Astrocyte of the spinal cord (primary cell): ENCODE measurements at regions not wholly inside any gene's neighbourhood (a gene's known extent, or its start where the extent isn't known, plus 50 kb on each side); places are given as distances from the start of the nearest gene placed in this dataset.

Experiments
- DNase-seq: peaks from one replicate; pipeline ENCODE4 v3.0.0; 2011; ENCODE audit warnings: low read depth, low spot score
- H3K4me3 ChIP-seq: 2 replicates; pipeline ENCODE4 v1.5.1; 2011; ENCODE audit warnings: low read depth, mild to moderate bottlenecking, low read length, moderate library complexity
- in situ Hi-C: cut with HindIII; loops from 2 replicates; pipeline ENCODE4 v1.10.0; 2017; ENCODE audit warnings: low sequenced_read_pairs
- TF ChIP-seq, protein P1 (sequence below): IDR thresholded peaks from 2 replicates; pipeline ENCODE4 v1.5.1; 2012; ENCODE audit warnings: low read depth, mild to moderate bottlenecking, low read length, inconsistent platforms

DNA sequence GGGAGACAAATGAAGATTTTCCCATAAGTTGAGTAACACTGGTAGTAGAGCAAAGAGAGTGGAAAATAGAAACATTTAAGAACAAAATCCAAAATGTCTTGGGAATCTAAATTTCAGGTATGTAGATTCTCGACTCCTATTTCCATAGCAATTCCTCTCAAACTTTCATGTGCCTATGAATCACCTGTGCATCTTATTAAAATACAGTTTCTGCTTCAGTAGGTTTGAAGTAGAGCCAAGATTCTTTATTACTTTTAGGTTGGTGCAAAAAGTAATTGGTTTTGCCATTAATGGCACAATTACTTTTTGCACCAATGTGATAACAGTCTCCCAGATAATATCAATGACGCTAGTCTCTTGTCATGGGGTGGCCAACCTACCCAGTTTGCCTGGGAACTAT is 115.3 kb upstream of the SLC5A12 start:
- in situ Hi-C loops: no loop called here
- TF ChIP-seq, protein P1, sequence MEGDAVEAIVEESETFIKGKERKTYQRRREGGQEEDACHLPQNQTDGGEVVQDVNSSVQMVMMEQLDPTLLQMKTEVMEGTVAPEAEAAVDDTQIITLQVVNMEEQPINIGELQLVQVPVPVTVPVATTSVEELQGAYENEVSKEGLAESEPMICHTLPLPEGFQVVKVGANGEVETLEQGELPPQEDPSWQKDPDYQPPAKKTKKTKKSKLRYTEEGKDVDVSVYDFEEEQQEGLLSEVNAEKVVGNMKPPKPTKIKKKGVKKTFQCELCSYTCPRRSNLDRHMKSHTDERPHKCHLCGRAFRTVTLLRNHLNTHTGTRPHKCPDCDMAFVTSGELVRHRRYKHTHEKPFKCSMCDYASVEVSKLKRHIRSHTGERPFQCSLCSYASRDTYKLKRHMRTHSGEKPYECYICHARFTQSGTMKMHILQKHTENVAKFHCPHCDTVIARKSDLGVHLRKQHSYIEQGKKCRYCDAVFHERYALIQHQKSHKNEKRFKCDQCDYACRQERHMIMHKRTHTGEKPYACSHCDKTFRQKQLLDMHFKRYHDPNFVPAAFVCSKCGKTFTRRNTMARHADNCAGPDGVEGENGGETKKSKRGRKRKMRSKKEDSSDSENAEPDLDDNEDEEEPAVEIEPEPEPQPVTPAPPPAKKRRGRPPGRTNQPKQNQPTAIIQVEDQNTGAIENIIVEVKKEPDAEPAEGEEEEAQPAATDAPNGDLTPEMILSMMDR: no peak
- no peak overlapping the region for H3K4me3 ChIP-seq
- DNase-seq: no peak

DNA sequence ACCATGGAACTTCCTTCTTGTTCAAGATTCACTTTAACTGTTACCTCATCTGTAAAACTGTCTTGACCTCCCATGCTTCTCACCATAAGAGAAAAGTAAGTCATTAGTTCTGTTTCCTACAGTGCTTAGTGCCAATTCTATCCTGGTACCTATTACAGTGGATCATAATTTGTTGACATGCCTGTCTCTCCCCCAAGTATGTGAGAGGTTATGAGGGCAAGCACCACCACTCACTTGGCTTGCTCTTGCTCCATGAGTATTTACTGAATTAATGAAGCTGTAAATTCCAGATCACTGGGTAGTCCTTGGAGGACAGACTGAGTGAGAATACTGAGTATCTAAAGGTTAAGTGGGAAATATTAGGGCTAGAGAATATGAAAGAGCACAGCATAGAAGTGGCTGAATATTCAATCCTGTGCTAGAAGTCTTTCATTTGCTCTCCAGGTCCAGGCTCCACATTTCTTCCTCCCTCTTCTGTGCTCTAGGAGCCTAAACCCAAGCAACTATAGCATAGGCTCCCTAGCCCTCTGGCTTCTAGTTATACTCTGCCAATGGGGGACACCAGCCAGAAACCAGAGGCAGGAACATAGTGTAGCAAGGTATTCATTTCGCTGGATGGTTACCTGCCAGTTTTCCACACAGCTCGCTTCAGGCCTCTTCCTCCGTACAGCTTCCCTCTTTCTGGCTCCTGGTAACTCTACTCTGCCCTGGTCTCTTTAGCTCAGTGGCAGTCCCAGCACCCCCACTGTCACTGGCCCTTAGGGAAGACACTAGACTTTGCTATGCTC is 118.2 kb upstream of the SLC5A12 start:
- in situ Hi-C loops: no loop called here

DNA sequence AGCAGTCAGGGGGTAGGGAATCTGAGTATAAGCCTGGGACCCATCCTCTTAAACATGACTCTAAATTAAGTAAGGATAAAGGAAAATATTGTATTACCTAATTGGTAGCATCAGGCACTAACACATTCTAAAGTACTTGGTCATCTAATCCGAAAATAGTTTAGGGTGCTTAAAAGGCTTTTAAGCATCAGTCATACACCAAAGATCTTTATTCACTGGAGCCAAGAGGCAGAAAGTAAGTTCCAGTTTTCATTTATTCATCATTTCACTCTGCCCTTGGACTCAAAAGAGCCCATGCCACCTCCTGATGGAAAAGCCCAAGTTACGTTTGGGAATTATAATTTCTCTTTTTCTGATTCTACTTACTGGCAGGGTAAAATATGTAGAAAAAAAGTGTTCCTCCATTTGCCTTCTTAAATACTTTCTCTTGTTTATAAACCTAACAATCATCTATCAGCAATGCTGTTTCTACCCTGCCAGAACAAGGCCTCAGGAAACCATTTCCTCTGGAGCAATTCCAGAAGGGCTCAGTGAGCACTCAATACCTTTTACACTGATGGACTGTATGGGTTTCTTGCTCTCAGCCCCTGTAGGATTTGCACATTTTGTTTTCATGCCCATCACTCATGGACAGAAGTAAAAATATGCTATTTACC is 120.1 kb upstream of the SLC5A12 start:
- no peak overlapping the region for H3K4me3 ChIP-seq
- peak; percentile 72 for DNase-seq
- TF ChIP-seq, protein P1: no peak
- in situ Hi-C loops: no loop called here

More for the DNA sequence above, 118.2 kb upstream of the SLC5A12 start:
- H3K4me3 ChIP-seq: no peak overlapping the region
- TF ChIP-seq, protein P1: no peak
- no peak for DNase-seq

DNA sequence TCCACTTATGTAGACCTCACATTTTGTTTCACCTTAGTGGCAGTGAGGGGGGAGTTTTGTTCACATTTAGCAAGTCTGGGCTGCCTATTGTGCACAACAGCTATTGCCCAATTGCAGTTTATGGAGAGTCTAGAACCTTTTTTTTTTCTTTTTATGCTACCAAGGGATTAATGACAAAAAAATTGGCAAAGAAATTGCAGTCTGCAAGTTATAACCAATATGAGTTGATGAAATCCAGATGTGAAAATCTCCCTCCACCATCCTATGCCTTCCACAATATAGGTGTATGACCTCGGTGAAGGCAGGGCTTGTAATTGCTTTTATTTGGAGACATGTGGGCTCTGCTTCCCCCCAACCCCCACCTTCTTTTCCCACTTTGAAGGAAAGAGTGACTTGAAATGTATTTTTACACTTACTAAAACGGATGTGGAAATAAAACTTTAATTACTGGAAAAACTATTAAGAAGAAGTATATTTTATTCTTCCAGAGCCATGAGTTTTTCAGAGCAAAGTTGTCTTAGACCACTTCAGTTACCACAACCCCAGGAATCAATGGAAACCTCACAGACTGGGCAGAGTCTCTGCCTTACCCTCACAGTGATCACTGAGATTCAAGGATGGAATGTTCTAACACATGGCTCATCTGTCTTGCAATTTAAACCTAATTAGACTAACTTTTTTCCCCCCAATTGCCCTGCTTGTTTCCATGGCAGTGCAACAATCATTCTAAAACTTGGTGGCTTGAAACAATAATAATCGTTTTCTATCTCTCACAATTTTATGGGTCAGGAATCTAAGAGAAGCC is 120.8 kb upstream of the SLC5A12 start:
- H3K4me3 ChIP-seq: no peak overlapping the region
- peak; percentile 48 for DNase-seq
- in situ Hi-C loops: no loop called here
- TF ChIP-seq, protein P1: no peak

DNA sequence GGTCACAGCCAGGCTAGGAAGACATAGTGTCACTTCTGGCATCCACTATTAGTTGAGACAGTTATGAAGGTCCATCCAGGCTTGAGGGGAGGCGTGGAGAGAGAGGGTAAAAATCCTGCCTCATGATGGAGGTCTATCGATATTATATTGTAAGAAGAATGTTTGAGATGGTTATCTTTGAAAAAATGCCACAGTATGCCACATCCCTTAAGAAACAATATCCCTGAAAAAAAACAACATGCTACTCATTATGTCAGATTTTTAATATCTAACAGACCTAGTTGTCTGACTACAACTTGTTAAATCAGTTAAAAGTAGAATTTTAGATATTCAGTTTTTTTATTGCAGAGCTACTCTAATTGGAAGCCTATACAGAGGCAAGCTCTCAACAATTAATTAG is 121.7 kb upstream of the SLC5A12 start:
- in situ Hi-C loops: no loop called here
- TF ChIP-seq, protein P1: no peak
- no peak for DNase-seq
- H3K4me3 ChIP-seq: no peak overlapping the region

DNA sequence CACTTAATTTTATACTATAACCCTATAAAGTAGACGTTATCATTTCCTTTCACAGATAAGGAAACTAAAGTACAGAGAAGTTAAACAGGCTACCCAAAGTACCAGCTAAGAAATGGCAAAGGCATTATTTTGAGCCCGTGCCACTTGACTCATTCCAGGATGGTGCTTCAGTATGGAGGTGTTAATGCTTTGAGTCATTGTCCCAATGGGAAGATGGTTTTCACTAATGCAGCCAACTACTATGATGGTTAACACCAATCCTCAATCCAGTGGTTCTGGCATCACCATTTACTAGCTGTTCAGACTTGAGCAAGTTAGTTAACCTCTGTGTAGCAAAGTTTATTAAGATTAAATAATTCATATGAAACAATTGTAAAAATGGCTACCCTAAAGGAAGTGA is 123.1 kb upstream of the SLC5A12 start:
- no peak overlapping the region for H3K4me3 ChIP-seq
- TF ChIP-seq, protein P1: no peak
- in situ Hi-C loops: no loop called here
- no peak for DNase-seq
